Activated effector memory CD4-positive, alpha-beta T cell treated with Interleukin-2 at 50 U/mL for 16 hours (primary cell): ENCODE measurements at regions not wholly inside any gene's neighbourhood (a gene's known extent, or its start where the extent isn't known, plus 50 kb on each side); places are given as distances from the start of the nearest gene placed in this dataset.
"Not testable (repeated sequence)": the region's sequence is repeated elsewhere in the genome, so short reads cannot be mapped to it uniquely, and the experiment has no call there.

Source experiments
- DNase-seq: peaks from one replicate; pipeline ENCODE4 v3.0.0-alpha.2; 2020

DNA sequence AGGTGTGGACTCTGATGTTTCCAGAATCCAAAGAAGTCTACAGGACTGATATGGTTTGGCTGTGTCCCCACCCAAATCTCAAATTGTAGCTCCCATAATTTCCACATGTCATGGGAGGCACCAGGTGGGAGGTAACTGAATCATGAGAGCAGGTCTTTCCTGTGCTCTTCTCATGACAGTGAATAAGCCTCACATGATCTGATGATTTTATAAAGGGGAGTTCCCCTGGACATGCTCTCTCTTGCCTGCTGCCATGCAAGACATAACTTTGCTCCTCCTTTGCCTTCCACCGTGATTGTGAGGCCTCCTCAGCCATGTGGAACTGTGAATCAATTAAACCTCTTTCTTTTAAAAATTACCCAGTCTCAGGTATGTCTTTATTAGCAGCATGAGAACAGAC is 1205.3 kb downstream of the SLC16A7 start:
- DNase-seq: not testable (repeated sequence)

DNA sequence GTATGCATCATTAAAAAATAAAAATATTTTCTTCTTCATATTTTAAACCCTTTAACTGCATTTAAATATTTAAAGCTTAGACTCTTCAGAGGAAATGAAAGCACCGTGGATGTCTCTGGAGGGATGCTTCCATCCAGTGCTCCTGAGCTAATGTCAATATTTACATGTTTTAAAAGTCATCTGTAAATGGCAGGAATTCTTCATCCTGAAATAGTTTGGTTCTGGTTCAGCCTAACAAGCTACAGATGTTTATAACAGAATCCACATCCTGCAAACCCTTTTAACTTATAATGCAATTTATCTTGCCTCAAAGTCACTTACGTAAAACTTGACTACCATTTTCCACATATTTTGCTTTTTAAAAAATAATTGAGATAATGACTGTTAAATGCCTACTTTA is 1207.3 kb downstream of the SLC16A7 start:
- DNase-seq: no peak

DNA sequence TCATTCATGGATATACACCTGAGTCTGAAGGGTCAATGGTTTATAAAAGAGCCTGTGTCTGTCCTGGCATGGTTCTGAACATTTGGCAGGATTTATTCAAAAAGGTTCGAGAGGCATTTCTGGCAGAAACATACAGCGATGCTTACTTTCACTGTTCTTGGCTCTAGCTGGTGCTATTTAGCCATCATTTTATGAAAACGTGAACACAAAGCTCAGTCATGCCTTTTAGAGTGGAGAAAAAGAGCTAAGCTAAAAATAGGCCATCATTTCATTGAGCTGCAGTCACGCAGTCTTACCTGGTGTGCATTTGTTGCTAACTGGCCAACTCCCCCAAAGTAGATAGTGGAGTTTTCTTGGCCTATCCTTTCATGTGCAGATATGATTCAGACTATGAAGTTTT is 1209.5 kb downstream of the SLC16A7 start:
- DNase-seq: no peak

DNA sequence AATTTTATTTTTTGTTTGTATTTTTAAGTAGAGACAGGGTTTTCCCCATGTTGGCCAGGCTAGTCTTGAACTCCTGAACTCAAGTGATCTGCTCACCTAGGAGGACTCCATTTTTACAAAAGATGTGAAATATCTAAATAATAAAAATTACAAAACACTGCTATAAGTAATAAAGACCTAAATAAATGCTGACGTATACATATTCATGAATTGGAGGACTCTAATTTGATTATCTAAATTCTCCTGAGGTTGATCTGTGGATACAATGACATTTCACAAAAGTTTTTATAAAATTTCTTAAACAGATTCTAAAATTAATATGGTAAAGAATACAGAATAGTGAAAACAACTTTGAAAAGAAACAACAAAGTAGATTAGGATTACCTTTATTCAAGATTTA is 1224.0 kb downstream of the SLC16A7 start:
- DNase-seq: no peak

DNA sequence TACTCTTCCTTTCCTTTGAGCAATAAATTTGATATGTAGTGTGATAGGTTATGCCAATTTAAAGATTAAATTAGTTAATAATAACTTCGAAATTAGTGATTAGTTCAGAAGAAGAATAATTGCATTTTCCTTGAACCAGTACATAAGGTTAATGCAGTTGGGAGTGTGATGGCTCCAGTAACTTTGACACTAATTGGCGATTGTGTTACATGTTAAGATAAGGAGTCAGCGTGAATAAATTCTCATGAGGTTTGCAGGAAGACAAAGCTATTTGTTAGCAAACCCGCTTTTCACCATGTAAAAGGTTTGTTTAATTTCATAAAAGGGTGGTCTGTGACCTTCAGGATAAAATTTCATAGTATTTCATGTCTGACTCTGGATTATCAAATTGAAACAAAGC is 1226.8 kb downstream of the SLC16A7 start:
- DNase-seq: no peak

DNA sequence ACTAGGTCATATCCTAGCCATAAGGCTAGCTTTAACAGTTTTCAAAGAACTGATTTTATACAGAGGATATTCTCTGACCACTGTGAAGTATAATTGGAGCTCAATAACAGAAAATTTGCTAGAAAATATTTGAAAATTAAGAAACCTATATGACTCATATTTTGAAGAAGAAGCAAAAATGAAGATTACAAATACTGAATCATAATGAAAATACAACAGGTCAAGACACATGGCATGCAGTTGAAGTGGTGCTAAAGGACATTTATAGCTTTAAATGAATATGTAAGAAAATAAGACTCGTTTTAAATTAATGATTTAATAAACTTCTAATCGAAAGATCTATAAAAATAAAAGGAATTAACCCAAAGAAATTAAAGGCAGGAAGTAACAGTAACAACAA is 1234.6 kb downstream of the SLC16A7 start:
- DNase-seq: no peak

DNA sequence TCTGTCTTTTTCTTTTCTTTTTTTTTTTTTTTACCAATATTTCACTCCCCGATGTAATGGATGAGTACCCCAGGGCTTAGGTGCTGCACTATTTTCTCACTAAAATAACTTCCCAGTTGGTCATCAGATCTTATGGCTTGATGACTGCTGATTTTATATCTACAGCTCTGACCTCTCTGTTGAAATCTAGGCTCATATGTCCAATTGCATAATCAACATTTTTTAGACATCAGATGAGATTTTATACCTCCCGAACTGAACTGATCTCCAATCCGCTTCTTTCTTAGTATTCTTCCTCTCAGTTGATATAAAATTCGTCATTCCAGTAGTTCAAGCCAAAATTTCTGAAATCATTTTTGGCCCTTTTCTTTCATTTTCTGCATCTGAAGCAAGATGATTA is 1236.5 kb downstream of the SLC16A7 start:
- no peak for DNase-seq

DNA sequence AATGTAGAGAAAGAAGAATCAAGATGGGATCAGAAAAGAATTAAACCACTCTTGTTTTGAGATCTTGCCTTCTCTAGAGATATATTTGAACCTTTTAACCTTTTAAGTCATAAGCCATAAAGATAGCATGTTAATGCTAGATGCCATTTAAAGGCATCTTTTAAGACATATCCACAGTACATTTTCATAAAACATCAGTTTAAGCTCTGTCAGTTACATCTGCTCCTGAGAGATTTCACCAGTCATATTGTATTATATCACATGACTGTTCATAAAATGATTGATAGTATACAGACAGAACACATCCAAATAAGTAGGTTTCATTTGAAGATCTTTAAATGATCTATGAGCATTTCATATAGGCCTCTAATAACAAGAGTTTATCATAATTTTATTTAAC is 1238.5 kb downstream of the SLC16A7 start:
- no peak for DNase-seq

DNA sequence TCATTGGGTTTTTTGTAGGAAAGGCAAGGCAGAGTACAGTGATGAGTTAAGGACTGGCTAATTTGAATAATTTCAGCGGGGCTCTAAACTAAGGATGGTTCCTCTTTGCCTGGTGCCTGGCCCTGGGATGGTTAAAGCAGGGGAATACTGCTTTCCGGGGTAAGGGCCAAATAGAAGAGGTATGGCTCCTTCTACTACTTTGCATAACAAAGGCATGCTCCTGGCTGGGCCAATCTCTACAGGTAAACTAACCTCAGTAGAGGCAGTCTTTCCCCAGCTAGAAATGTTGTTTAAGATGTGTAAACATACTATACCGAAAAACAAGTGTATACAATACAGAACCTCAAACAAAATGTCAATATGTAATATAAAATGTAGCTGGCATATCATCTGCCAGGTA is 1239.0 kb downstream of the SLC16A7 start:
- DNase-seq: no peak

DNA sequence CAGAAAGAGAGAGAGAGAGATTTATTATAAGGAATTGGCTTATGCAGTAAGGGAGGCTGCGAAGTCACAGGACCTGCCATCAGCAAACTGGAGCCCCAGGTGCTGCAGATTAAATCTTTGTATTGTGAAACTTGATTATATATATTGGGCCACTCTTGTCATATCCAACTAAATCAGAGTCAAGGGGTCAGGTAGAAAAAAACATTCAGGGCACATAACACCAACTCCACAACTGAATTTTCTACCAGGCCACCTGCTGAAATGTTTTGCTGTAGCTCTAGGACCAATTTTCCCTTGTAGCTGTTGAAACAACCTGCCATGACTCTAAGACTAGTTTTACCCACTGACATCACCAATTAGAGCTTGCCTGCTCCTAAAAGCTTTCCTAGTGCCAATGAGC is 1240.8 kb downstream of the SLC16A7 start:
- DNase-seq: no peak

DNA sequence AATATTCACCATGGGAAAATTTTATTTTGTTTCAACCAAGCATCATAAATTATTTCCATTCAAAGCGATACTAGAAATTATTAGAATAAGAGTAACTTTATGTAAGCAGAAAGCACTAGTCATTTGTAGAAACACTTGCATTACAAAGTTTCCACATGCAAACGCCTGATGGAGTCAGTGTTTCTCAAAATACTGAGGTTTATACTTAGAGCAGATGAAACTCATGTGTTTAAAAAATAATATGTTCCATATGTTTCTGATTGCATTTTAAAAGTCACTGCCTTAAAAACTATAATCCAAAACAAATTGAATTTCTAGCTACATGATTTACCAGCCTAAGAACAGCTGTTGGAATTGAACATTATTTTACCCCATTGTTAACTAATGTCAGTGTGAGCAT is 1246.4 kb downstream of the SLC16A7 start:
- no peak for DNase-seq

DNA sequence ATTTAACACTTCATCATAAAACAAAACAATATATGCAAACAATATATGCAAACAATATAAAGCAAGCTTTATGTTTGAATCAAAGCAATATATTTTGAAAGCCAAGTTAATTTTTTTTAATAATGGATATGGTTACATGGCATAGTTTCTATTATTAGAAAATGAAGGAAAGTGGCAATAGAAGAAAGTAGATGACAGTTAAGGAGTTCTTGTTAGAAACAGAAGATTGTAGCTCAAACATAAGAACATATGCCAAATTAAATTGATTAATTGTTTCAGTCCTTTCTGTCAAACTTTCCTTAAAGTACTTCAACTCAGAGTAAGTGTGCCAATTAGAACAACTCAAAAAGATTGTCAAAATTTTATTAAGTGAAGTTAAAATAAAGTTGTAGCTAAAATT is 1248.3 kb downstream of the SLC16A7 start:
- no peak for DNase-seq

DNA sequence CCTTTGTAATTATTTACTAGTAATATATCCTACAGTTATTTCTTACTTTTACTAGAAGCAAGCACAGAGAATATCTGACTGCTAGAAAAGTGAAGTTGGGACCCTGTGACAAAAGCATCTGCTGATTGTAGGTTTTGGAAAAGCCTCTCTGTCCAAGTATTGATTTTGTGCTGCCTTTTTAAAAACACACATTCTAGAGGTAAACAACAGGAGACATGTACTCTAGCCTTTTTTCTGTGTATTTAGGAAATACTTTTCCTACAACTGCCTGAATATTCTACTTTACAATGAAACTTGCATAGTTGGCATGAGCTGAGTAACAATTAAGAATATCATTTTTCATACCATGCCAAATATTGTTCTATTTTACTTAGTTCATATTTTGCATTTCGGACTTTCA is 1249.0 kb downstream of the SLC16A7 start:
- no peak for DNase-seq

DNA sequence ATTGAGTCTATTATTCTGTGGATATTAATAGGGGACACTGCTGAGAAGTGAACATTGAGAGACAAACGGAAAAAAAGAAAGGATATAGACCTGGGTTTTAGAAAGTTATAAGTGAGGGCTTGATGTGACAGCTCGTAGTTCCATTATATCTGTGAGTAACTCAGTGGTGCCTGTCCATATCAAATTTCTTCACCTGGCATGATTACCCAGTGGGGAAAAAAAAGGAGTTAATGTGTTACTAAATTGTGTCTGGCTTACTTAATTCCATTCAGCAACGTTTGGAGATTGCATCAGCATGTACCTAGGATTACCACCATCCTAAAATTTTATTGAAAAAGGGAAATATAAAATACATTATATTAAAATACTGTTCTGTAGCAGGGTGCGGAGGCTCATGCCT is 1249.9 kb downstream of the SLC16A7 start:
- no peak for DNase-seq

DNA sequence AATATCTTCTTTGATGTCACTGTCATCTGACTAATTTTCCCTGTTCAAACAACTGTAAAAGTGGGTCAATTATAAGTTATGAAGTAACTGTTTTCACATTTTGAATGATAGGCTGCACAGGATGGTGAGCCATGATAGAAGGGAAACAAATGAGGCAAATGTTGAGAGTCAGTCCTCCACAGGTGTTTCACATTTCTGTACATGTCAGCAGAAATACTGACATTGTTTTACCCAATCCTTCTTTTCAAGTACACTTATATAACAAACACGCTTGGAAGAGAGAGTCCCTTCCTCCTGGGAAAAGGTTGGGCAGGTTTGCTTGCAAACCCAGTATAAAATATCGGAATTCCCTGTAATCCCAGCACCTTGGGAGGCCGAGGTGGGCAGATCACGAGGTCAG is 1251.5 kb downstream of the SLC16A7 start:
- no peak for DNase-seq

DNA sequence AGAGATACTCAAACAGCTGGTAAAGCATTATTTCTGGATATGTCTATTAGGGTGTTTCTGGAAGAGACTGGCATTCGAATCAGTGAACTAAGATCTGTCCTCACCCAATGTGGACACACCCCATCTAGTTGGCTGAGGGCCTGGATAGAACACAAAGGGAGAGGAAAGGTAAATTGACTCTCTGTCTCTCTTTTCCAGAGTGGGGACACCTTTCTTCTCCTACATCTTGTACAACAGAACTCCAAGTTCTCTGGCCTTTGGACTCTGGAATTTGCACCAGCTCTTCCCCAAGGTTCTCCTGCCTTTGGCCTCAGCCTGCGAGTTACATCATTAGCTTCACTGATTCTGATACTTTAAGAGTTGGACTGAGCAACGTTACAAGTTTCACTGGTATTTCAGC is 1253.9 kb downstream of the SLC16A7 start:
- no peak for DNase-seq

DNA sequence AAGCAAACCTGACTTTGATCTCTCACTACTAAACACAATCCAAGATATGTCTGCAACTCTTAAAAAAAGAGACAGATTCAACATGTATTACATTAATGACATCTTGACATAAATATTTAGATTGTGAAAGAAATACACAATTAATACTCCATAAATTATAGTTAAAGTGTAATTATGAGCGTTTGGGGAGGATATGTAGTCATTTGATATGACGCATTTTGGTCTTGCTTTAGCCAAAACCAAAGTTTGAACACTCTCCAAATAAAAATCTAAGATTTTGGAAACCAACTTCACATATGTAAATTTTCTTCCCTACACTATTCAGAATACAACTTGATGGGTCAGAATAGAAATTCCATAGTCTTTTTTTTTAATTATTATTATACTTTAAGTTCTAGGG is 1257.6 kb downstream of the SLC16A7 start:
- DNase-seq: no peak

DNA sequence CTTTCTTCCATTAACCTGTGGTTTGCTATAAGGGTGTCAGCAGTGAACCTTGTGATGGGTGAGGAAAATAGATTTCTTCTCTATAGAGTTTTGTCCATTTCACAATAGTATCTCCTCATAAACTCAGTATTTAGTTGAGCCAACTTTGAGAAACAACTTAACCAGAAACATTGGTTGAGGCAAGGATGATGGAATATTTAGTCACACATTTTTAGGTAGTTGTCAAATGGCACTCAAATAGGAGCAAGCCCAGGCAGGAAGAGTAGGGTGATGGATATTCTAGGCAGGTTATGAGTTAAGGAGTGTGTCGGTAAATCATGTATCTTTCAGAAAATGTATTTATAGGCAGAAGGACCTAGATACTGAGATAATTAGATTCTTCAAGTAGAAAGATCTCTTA is 1267.6 kb downstream of the SLC16A7 start:
- no peak for DNase-seq

DNA sequence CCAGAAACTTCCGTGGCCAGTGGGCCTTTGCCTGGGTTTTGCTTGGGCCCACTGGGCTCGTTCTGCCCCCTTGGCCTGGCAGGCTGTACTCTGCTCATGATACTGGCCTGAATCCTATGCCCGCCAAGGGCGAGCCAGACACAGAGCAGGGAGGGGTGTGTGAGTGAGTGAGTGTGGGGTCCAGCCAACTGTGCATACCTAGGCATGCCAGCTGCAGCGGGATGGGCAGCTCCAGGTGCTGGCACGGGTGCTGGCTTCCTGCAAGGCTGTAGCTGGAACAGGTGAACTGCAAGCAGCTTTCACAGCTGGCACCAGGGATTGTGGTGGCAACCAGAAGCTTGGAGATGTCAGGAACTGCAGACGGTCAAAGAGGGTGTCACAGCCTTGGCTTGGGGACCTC is 1276.4 kb downstream of the SLC16A7 start:
- DNase-seq: no peak

DNA sequence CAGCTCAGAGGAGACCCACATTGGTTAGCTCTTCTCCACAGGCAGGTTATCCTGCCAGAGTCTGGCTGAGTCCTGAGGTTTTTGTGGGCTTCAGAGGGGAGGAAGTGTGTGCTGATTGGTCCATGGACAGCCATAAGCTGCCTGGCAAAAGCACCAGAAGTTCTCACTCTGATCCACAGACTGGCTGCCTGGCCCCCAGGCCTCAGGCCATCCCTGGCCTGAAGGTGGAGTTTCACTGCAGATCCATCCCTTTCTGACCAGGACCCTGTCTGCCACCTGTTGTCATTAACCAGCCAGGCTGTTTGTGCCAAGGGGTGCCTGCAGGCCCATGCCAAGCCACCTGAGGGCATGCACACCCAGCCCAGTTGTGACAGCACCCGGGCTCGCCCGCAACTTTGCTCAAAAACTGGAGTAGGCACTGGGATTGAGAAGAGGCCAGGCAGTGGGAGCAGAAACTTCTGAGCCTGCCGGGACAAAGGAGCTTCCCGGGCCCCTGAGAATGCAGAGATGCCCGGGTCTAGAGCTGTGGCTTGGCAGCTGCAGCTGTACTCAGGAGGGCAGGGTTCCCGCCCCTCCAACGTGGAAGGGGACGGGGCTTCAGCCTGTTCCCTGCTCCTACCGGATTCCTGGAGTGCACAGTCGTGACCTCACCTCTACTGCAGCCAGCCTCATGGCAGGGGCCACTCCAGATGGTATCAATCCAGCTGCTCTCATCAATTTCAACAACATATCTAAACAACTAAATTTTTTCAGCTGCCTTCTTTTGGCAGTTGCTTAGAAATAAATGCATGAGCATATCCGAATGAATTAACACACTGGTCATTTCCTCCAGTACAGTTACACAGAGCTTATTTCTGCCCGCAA is 1277.3 kb downstream of the SLC16A7 start:
- DNase-seq: no peak

DNA sequence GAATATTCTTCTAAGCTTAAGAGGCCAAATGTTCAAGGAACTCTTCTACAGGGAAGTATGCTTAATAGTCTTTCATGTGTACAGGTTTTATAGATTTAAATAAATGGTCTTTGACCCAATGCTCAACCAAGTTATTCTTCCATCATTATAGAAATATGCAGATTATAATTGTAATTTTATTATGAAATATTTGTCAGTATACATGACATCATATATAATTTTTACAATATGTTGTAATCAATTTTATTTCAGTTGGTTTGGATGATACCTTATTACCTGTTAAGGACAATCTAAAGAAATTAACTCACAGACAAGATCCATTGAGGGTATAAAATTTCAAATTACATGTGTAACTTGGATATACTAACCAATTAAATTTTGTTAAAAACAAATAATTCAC is 1278.3 kb downstream of the SLC16A7 start:
- DNase-seq: no peak

DNA sequence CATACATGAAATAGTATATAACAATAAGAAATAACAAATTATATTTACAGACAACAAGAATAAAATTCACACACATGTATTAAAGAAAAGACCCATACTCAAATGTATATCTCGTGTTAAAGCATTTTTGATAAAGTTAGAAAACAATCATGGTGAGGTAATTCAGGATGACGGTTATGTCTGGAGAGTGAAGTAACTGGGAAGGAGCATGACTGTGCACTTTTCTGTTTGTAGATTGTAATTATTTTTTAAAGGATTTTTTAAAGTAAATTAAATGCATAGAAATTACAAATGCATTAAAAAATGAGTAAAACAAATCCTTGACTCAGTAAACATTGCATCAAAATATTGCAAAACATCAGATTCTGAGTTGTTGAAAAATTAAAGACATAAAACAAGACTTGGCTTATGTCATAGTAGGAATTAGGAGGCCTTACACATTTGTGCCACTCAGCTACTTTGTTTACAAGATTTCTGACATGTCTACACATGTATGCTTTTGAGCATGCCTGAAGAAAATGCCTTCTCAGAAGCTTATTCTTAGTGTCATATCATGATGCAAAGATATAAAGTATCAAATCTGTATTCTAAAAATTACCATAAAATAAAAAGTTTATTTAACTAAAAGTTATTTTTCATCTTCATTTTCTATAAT is 1325.1 kb downstream of the SLC16A7 start:
- no peak for DNase-seq

DNA sequence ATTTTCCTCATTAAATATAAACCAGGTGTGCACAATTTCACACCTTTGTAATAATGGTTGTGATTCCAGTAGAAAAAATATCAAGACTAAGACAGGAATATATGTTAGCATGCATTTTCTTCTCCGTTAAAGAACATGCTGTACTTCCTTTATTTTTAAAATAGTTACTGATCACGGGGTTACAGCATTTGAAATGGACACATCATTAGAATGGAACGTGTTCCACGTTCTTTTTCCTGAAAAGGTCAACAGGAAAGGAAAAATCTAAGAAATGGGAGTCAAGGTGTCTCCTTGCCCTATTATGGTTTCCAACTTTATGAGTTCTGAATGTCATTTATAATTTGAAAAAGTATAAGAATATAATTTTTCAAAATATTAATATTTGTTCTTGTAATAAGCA is 1325.7 kb downstream of the SLC16A7 start:
- no peak for DNase-seq

DNA sequence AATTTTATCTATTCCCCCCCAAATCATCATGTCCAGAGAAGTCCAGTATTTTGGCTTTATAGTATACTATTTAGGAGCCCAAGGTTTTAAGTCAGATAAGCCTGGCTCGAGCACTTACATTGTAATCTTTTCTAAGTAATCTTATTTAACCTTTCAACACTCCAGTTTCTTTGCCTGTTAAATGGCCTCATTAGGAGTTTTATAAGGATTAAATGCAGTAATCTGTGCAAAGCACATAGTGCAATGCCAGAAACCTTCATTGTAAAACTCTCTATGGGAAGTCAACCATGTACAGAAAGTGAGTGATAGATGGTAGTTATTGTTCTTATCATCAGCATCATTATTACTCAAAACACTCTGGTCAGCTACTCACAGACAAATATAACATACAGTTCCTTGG is 1330.4 kb downstream of the SLC16A7 start:
- no peak for DNase-seq

DNA sequence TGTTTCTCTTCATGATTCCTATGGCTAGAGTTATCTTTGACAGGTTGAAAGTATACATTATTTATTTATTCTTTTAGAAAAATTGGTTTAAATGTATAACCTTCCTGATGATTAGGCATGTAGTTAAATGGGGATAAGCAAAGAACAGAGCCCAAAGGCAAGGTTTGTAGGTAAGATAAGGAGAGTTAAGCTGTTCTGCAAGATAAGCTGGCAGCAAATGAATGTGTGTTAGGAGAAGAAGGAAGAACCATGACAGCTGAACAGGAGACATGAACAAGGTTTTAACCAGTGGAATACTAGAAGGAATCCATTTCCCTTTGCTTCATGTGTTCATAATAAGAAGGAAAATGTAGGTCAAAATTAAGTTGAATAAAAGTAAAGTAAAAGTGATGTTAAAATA is 1330.1 kb upstream of the USP15 start:
- DNase-seq: no peak
